Endothelial cell of umbilical vein (primary cell): ENCODE measurements at regions not wholly inside any gene's neighbourhood (a gene's known extent, or its start where the extent isn't known, plus 50 kb on each side); places are given as distances from the start of the nearest gene placed in this dataset.

Experiments used
- BruUV-seq: library from RNA; stranded (reverse); fragments of 400-500 nt; replicated peaks from 2 replicates; lab custom pipeline; 2021; lab: Mats Ljungman, UMichigan
- CTCF ChIA-PET: fragments of 300-600, 350-600 bp; sonication (Branson Sonifier 250); formaldehyde crosslinking; loops from one replicate; lab custom pipeline; 2021; ENCODE audit warnings: antibody characterized with exemption, inconsistent platforms; lab: Charles Lee
- POLR2A ChIA-PET: fragments of 300-600, 350-600 bp; sonication (Branson Sonifier 250); formaldehyde crosslinking; loops from one replicate; lab custom pipeline; 2021; ENCODE audit warnings: antibody characterized with exemption, inconsistent platforms; lab: Charles Lee
- DNase-seq: peaks from one replicate; pipeline ENCODE4 v3.0.0-alpha.2; 2011; ENCODE audit warnings: low read depth, low spot score
- FAIRE-seq: peaks from 2 replicates; lab custom pipeline; 2011; peaks lifted over from hg19 to GRCh38; lab: Jason Lieb, UNC
- H2AFZ ChIP-seq: 2 replicates; pipeline ENCODE4 v1.6.0; 2012; ENCODE audit warnings: low read depth, low read length, control low read depth, inconsistent platforms
- H3K27ac ChIP-seq: 2 replicates; pipeline ENCODE4 v1.5.1; 2011; ENCODE audit warnings: low read depth, mild to moderate bottlenecking, control low read depth, low read length, moderate library complexity; ENCODE audit not compliant: insufficient read depth
- H3K27me3 ChIP-seq, 2 experiments: 2 replicates each; pipeline versions ENCODE4 v1.6.0 to v1.6.1; 2011; ENCODE audit warnings: low read length in 2 of 2, mixed read lengths in 1 of 2; ENCODE audit not compliant: control insufficient read depth in 2 of 2, insufficient read depth in 2 of 2
- H3K36me3 ChIP-seq, 2 experiments: 2 replicates in 1 of 2; 3 replicates in 1 of 2; pipeline ENCODE4 v1.5.1; 2011; ENCODE audit warnings: low read length in 2 of 2, mild to moderate bottlenecking in 1 of 2, moderate library complexity in 1 of 2; ENCODE audit not compliant: control insufficient read depth in 2 of 2, insufficient read depth in 2 of 2; ENCODE audit errors: extremely low read depth in 1 of 2
- H3K4me1 ChIP-seq: 3 replicates; pipeline ENCODE4 v1.5.1; 2011; ENCODE audit warnings: mild to moderate bottlenecking, low read length; ENCODE audit not compliant: control insufficient read depth, insufficient read depth; ENCODE audit errors: extremely low read depth
- H3K4me2 ChIP-seq: 2 replicates; pipeline ENCODE4 v1.6.1; 2011; ENCODE audit warnings: low read length, control low read depth, mixed read lengths; ENCODE audit not compliant: insufficient read depth
- H3K4me3 ChIP-seq, 3 experiments: fragments of 200-600 bp in 1 of 3; sonication (generic), shearing (Covaris generic) in 1 of 3; replicated peaks in 1 of 3; 2 replicates each; pipeline ENCODE4 v1.5.1; 2011 to 2016; ENCODE audit warnings: control low read depth in 3 of 3, low read length in 3 of 3, mild to moderate bottlenecking in 2 of 3, inconsistent platforms in 1 of 3, low read depth in 1 of 3, moderate library complexity in 1 of 3; ENCODE audit not compliant: insufficient read depth in 1 of 3
- H3K79me2 ChIP-seq: 2 replicates; pipeline ENCODE4 v1.6.0; 2012; ENCODE audit warnings: low read length, inconsistent platforms; ENCODE audit not compliant: control insufficient read depth, insufficient read depth
- H3K9ac ChIP-seq: replicated peaks from 2 replicates; pipeline ENCODE3; 2011; ENCODE audit warnings: low read length, control low read depth; ENCODE audit not compliant: insufficient read depth; ENCODE audit errors: extremely low read depth
- H3K9me1 ChIP-seq: replicated peaks from 3 replicates; pipeline ENCODE4 v1.6.0; 2011; ENCODE audit warnings: mild to moderate bottlenecking, low read length; ENCODE audit not compliant: control insufficient read depth, insufficient read depth; ENCODE audit errors: extremely low read depth
- H3K9me3 ChIP-seq: replicated peaks from 2 replicates; pipeline ENCODE4 v1.5.1; 2012; ENCODE audit warnings: low read length, inconsistent platforms; ENCODE audit not compliant: control insufficient read depth, insufficient read depth
- H4K20me1 ChIP-seq: replicated peaks from 2 replicates; pipeline ENCODE3; 2011; ENCODE audit warnings: mild to moderate bottlenecking, low read length; ENCODE audit not compliant: control insufficient read depth, insufficient read depth; ENCODE audit errors: extremely low read depth
- EZH2 ChIP-seq: IDR thresholded peaks from 2 replicates; pipeline ENCODE4 v1.6.1; 2012; ENCODE audit warnings: borderline replicate concordance, low read depth, mild to moderate bottlenecking, moderate library complexity, low read length, inconsistent platforms; ENCODE audit not compliant: severe bottlenecking
- FOS ChIP-seq: IDR thresholded peaks from 2 replicates; pipeline ENCODE4 v1.6.1; 2011; ENCODE audit warnings: mild to moderate bottlenecking, low read length, moderate library complexity, borderline replicate concordance; ENCODE audit not compliant: insufficient read depth
- GATA2 ChIP-seq: IDR thresholded peaks from 2 replicates; pipeline ENCODE4 v1.7.0; 2011; ENCODE audit warnings: low read depth, mild to moderate bottlenecking, moderate library complexity, mixed read lengths, low read length; ENCODE audit not compliant: insufficient read length, insufficient read depth
- JUN ChIP-seq: IDR thresholded peaks from 2 replicates; pipeline ENCODE4 v1.6.1; 2011; ENCODE audit warnings: borderline replicate concordance, low read depth; ENCODE audit not compliant: insufficient read length, insufficient read depth
- MYC ChIP-seq: IDR thresholded peaks from one replicate; pipeline ENCODE4 v1.6.1; 2011; ENCODE audit warnings: mild to moderate bottlenecking, low read depth, low read length
- POLR2A ChIP-seq: IDR thresholded peaks from 2 replicates; pipeline ENCODE4 v1.6.1; 2012; ENCODE audit warnings: low read depth, mild to moderate bottlenecking, control low read depth, low read length
- POLR2AphosphoS5 ChIP-seq: IDR thresholded peaks from 2 replicates; pipeline ENCODE4 v1.6.1; 2012; ENCODE audit warnings: low read depth, mild to moderate bottlenecking, control low read depth, low read length, moderate library complexity; ENCODE audit not compliant: insufficient read depth
- dilution Hi-C: fragments of 300-500 bp; cut with MboI; formaldehyde crosslinking; loops from one replicate; pipeline ENCODE4 v1.15.0; 2019; ENCODE audit warnings: low sequenced_read_pairs; ENCODE audit not compliant: extremely low pct_ligation_motif_present
- intact Hi-C: fragments of 100-400 bp; cut with micrococcal nuclease; formaldehyde crosslinking; loops from one replicate; pipeline ENCODE4 v1.10.0; 2022
- TF ChIP-seq, protein P1 (sequence below), 2 donors: IDR thresholded peaks; 1 replicate in 1 of 2; 2 replicates in 1 of 2; pipeline ENCODE4 v1.5.1; 2011; ENCODE audit warnings: low read length in 2 of 2, mild to moderate bottlenecking in 2 of 2, moderate library complexity in 2 of 2, control low read depth in 1 of 2, inconsistent platforms in 1 of 2, low read depth in 1 of 2; ENCODE audit not compliant: insufficient read depth in 1 of 2; ENCODE audit errors: extremely low read depth in 1 of 2
- TF ChIP-seq, protein P2 (sequence below): IDR thresholded peaks from 2 replicates; pipeline ENCODE4 v1.6.1; 2011; ENCODE audit not compliant: insufficient read depth, insufficient read length

DNA sequence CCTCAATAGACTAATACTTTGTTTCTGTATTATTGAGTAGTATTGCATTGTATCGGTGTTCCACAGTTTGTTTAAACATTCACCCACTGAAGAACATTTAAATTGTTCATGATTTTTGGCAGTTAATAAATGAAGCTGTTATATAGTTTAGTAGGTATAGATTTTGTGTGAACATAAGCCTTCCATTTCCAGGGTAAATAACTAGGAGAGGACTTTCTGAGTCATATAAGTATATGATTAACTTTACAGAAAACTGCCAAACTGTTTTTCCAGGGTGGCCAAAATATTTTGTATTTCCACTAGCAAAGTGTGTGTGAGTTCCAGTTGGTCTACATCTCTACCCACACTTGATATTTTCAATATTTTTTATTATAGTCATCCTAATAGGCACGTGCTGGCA is 70.0 kb upstream of the MLIP start:
- Histone ChIP-seq H4K20me1 (no peaks in the 10 kb centered on the region), H3K27ac (no peak overlapping the region), H3K4me1 (no peaks in the 10 kb centered on the region), H3K9ac (no peak overlapping the region), H3K4me3 (no peak overlapping the region), H3K79me2 (no peaks in the 10 kb centered on the region), H2AFZ (no peak overlapping the region), H3K27me3 (no peaks in the 10 kb centered on the region), H3K9me1 (no peaks in the 10 kb centered on the region), H3K36me3 (no peaks in the 10 kb centered on the region), H3K4me2 (no peak overlapping the region), H3K9me3 (no peaks in the 10 kb centered on the region)
- CTCF ChIA-PET: interaction anchor here (1.3 kb wide), 1 partner anchor 13 kb away, joined by 4 read pairs; no protein-coding TSS in a partner anchor
- no peak for FAIRE-seq
- BruUV-seq: no TSS peak
- intact Hi-C loops (no loop called here), dilution Hi-C loops (no loop called here)
- POLR2A ChIA-PET: no interaction called here
- no peak for TF ChIP-seq FOS
- no peak for DNase-seq

DNA sequence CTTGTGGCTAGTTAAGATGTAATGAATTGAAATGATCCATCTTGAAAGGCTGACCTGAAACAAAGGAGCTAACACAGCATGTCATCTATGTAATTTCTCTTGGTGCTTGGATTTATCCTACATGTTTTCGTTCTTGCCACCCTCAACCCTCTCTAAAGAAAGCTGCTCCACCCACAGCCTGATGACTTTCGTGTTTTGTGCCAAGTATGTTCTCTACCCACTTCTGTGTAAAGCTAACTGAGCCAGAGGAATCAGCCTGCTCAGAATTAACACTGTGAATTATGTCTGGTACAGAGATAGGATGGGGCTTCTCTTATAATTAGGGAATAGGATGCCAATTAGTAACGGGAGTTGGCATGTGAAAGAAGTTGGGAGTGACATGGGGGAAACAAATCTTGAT is 67.9 kb upstream of the MLIP start:
- intact Hi-C loops: no loop called here
- no peaks in the 10 kb centered on the region for H3K36me3 ChIP-seq
- no peaks in the 10 kb centered on the region for H3K9me1 ChIP-seq
- TF ChIP-seq, protein P1, sequence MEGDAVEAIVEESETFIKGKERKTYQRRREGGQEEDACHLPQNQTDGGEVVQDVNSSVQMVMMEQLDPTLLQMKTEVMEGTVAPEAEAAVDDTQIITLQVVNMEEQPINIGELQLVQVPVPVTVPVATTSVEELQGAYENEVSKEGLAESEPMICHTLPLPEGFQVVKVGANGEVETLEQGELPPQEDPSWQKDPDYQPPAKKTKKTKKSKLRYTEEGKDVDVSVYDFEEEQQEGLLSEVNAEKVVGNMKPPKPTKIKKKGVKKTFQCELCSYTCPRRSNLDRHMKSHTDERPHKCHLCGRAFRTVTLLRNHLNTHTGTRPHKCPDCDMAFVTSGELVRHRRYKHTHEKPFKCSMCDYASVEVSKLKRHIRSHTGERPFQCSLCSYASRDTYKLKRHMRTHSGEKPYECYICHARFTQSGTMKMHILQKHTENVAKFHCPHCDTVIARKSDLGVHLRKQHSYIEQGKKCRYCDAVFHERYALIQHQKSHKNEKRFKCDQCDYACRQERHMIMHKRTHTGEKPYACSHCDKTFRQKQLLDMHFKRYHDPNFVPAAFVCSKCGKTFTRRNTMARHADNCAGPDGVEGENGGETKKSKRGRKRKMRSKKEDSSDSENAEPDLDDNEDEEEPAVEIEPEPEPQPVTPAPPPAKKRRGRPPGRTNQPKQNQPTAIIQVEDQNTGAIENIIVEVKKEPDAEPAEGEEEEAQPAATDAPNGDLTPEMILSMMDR (IDR thresholded peaks at IDR 0.05; ENCODE audit: extremely low read depth in 1 of 2, insufficient read depth in 1 of 2, low read depth in 1 of 2, low read length in 2 of 2): no peak
- TF ChIP-seq, protein P2, sequence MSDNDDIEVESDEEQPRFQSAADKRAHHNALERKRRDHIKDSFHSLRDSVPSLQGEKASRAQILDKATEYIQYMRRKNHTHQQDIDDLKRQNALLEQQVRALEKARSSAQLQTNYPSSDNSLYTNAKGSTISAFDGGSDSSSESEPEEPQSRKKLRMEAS: no peak
- no peak for TF ChIP-seq JUN
- no peak for TF ChIP-seq MYC
- no peak for TF ChIP-seq POLR2A
- no peak for TF ChIP-seq EZH2
- no peak for TF ChIP-seq GATA2
- TF ChIP-seq FOS: no peak
- no peak for TF ChIP-seq POLR2AphosphoS5
- no peaks in the 10 kb centered on the region for H3K4me1 ChIP-seq
- BruUV-seq: no TSS peak
- no peaks in the 10 kb centered on the region for H3K9me3 ChIP-seq
- DNase-seq (no peak), FAIRE-seq (no peak)
- H3K27ac ChIP-seq: no peak overlapping the region
- dilution Hi-C loops: no loop called here
- H3K9ac ChIP-seq: no peak overlapping the region
- no peak overlapping the region for H2AFZ ChIP-seq
- H3K4me3 ChIP-seq: no peak overlapping the region
- H3K4me2 ChIP-seq: no peak overlapping the region
- CTCF ChIA-PET: no interaction called here
- H4K20me1 ChIP-seq: no peaks in the 10 kb centered on the region
- H3K27me3 ChIP-seq: no peaks in the 10 kb centered on the region
- H3K79me2 ChIP-seq: no peaks in the 10 kb centered on the region
- POLR2A ChIA-PET: no interaction called here
